DND-41 (cell line): ENCODE measurements at regions not wholly inside any gene's neighbourhood (a gene's known extent, or its start where the extent isn't known, plus 50 kb on each side); places are given as distances from the start of the nearest gene placed in this dataset.
"Not testable (repeated sequence)": the region's sequence is repeated elsewhere in the genome, so short reads cannot be mapped to it uniquely, and the experiment has no call there.

ENCODE experiments used
- ATAC-seq: fragments of 200-7000 bp; cut with Tn5 transposase; 3 replicates; pipeline ENCODE4 v1.9.1; 2021; ENCODE audit warnings: low read depth; ENCODE audit not compliant: insufficient read depth
- DNase-seq: peaks from one replicate; pipeline ENCODE4 v3.0.0-alpha.2; 2020
- H2AFZ ChIP-seq: 2 replicates; pipeline ENCODE4 v1.6.0; 2012; ENCODE audit warnings: low read depth, low read length
- H3K27ac ChIP-seq: 2 replicates; pipeline ENCODE4 v1.5.1; 2012; ENCODE audit warnings: low read length, inconsistent platforms
- H3K27me3 ChIP-seq: fragments of 200-600 bp; sonication (generic); 2 replicates; pipeline ENCODE4 v1.6.0; 2012; ENCODE audit warnings: low read length, mild to moderate bottlenecking, inconsistent platforms; ENCODE audit not compliant: insufficient read depth, poor library complexity
- H3K36me3 ChIP-seq: 2 replicates; pipeline ENCODE4 v1.5.1; 2012; ENCODE audit warnings: low read length, inconsistent platforms; ENCODE audit not compliant: insufficient read depth
- H3K4me1 ChIP-seq: 2 replicates; pipeline ENCODE4 v1.5.1; 2012; ENCODE audit warnings: mild to moderate bottlenecking, low read length; ENCODE audit not compliant: insufficient read depth
- H3K4me2 ChIP-seq: 2 replicates; pipeline ENCODE4 v1.6.0; 2012; ENCODE audit warnings: mild to moderate bottlenecking, moderate library complexity, low read length, inconsistent platforms; ENCODE audit not compliant: insufficient read depth
- H3K4me3 ChIP-seq, 2 experiments: fragments of 200-600 bp in 1 of 2; shearing (Covaris generic) in 1 of 2; 2 replicates each; pipeline ENCODE4 v1.5.1; 2012 to 2016; ENCODE audit warnings: inconsistent platforms in 2 of 2, low read length in 2 of 2, mild to moderate bottlenecking in 2 of 2, low read depth in 1 of 2, moderate library complexity in 1 of 2
- H3K79me2 ChIP-seq: 2 replicates; pipeline ENCODE4 v1.6.0; 2012; ENCODE audit warnings: low read length, inconsistent platforms; ENCODE audit not compliant: insufficient read depth
- H3K9ac ChIP-seq: 2 replicates; pipeline ENCODE4 v1.6.0; 2012; ENCODE audit warnings: low read depth, mild to moderate bottlenecking, inconsistent platforms, low read length, moderate library complexity
- H3K9me3 ChIP-seq: 2 replicates; pipeline ENCODE4 v1.5.1; 2012; ENCODE audit warnings: low read length, moderate library complexity, mild to moderate bottlenecking, inconsistent platforms; ENCODE audit not compliant: insufficient read depth, severe bottlenecking
- H4K20me1 ChIP-seq: 2 replicates; pipeline ENCODE4 v1.6.0; 2012; ENCODE audit warnings: low read length; ENCODE audit not compliant: insufficient read depth
- EZH2 ChIP-seq: IDR thresholded peaks from 3 replicates; pipeline ENCODE4 v1.6.1; 2012; ENCODE audit warnings: borderline replicate concordance, low read depth, mild to moderate bottlenecking, moderate library complexity, low read length, inconsistent platforms; ENCODE audit not compliant: severe bottlenecking
- TF ChIP-seq, protein P1 (sequence below): IDR thresholded peaks from 2 replicates; pipeline ENCODE4 v1.5.1; 2012; ENCODE audit warnings: borderline replicate concordance, low read length, moderate library complexity, mild to moderate bottlenecking; ENCODE audit not compliant: poor library complexity, severe bottlenecking; ENCODE audit errors: extremely low read depth

GRCh38 chr12:87008785-87009384 is 752.7 kb upstream of the MGAT4C start:
- no peaks in the 10 kb centered on the region for H3K36me3 ChIP-seq
- no peaks in the 10 kb centered on the region for H3K79me2 ChIP-seq
- no peaks in the 10 kb centered on the region for H4K20me1 ChIP-seq
- H3K4me1 ChIP-seq = no peaks in the 10 kb centered on the region
- no peaks in the 10 kb centered on the region for H3K27me3 ChIP-seq
- no peak overlapping the region for H3K4me2 ChIP-seq
- DNase-seq (no peak), ATAC-seq (no peak)
- H2AFZ ChIP-seq = no peak overlapping the region
- H3K4me3 ChIP-seq = no peak overlapping the region
- no peaks in the 10 kb centered on the region for H3K9me3 ChIP-seq
- no peak overlapping the region for H3K27ac ChIP-seq
- TF ChIP-seq, protein P1, sequence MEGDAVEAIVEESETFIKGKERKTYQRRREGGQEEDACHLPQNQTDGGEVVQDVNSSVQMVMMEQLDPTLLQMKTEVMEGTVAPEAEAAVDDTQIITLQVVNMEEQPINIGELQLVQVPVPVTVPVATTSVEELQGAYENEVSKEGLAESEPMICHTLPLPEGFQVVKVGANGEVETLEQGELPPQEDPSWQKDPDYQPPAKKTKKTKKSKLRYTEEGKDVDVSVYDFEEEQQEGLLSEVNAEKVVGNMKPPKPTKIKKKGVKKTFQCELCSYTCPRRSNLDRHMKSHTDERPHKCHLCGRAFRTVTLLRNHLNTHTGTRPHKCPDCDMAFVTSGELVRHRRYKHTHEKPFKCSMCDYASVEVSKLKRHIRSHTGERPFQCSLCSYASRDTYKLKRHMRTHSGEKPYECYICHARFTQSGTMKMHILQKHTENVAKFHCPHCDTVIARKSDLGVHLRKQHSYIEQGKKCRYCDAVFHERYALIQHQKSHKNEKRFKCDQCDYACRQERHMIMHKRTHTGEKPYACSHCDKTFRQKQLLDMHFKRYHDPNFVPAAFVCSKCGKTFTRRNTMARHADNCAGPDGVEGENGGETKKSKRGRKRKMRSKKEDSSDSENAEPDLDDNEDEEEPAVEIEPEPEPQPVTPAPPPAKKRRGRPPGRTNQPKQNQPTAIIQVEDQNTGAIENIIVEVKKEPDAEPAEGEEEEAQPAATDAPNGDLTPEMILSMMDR = no peak
- TF ChIP-seq EZH2 = no peak
- no peak overlapping the region for H3K9ac ChIP-seq

DNA sequence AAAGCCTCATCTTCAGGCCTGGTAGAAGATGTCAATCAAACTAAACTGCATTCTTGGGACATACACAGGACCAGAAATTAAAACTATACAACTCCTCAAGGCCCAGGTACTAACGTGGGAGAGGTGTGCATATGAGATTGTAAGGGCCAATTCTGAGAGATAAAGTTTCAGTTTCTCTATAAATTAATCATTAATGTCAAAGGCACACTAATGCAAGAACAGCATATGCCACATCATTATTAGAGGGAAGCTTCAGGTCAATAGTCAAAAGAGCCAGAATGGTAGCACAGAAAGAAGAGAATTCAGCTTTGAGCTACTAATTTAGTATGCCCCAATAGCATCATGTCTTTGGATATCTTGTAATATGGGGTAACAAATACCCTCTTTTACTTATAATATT is 744.9 kb upstream of the MGAT4C start:
- ATAC-seq (no peak), DNase-seq (no peak)
- Histone ChIP-seq H2AFZ (no peak overlapping the region), H3K4me2 (no peak overlapping the region), H3K27me3 (no peaks in the 10 kb centered on the region), H3K4me1 (no peaks in the 10 kb centered on the region), H3K9me3 (peaks cover 3% of the 10 kb centered on the region), H3K27ac (no peak overlapping the region), H3K9ac (no peak overlapping the region), H4K20me1 (no peaks in the 10 kb centered on the region), H3K36me3 (no peaks in the 10 kb centered on the region), H3K4me3 (no peak overlapping the region), H3K79me2 (no peaks in the 10 kb centered on the region)
- no peak for TF ChIP-seq EZH2
- TF ChIP-seq, protein P1 = no peak

DNA sequence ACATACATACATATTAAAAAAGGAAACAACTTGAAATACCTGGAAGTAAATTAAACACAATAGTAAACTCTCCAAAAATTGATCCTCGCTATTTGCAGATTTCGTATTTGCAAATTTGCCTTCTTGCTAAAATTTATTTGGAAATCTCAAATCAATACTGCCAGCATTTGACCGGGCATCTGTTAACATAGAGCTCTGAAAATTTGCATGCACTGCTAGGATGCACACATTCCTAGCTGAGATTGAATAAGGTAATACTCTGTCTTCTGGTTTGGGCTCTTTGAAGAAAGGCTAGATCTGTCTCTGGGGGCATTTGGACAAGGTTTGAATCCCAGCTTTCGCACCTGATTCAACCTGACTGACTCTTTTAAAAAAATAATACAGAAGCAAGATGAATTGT is 729.1 kb upstream of the MGAT4C start:
- Histone ChIP-seq H3K4me3 (no peak overlapping the region), H3K4me1 (no peaks in the 10 kb centered on the region), H3K79me2 (no peaks in the 10 kb centered on the region), H3K9ac (no peak overlapping the region), H3K27me3 (no peaks in the 10 kb centered on the region), H3K36me3 (no peaks in the 10 kb centered on the region), H3K4me2 (no peak overlapping the region), H4K20me1 (no peaks in the 10 kb centered on the region), H2AFZ (no peak overlapping the region), H3K27ac (no peak overlapping the region), H3K9me3 (no peaks in the 10 kb centered on the region)
- TF ChIP-seq EZH2 = no peak
- TF ChIP-seq, protein P1 = no peak
- no peak for DNase-seq
- ATAC-seq = no peak

DNA sequence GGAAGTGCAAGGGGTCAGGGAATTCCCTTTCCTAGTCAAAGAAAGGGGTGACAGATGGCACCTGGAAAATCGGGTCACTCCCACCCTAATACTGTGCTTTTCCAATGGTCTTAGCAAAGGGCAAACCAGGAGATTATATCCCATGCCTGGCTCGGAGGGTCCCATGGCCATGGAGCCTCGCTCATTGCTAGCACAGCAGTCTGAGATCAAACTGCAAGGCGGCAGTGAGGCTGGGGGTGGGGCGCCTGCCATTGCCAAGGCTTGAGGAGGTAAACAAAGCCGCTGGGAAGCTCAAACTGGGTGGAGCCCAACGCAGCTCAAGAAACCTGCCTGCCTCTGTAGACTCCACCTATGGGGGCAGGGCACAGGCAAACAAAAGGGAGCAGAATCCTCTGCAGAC is 714.4 kb upstream of the MGAT4C start:
- not testable (repeated sequence) for H3K4me2 ChIP-seq, H4K20me1 ChIP-seq, H3K36me3 ChIP-seq, H3K9ac ChIP-seq, H3K4me1 ChIP-seq, H3K4me3 ChIP-seq, ATAC-seq, H3K79me2 ChIP-seq, H3K9me3 ChIP-seq, DNase-seq, H3K27me3 ChIP-seq, H2AFZ ChIP-seq, H3K27ac ChIP-seq
